Gastroesophageal sphincter (tissue), 3 donors: ENCODE measurements at regions not wholly inside any gene's neighbourhood (a gene's known extent, or its start where the extent isn't known, plus 50 kb on each side); places are given as distances from the start of the nearest gene placed in this dataset.

ENCODE experiments used
- CTCF ChIP-seq, 4 experiments: fragments of 200-600 bp in 2 of 4; fragments of 450-650 bp in 2 of 4; sonication (generic) in 1 of 4; IDR thresholded peaks; one replicate each; pipeline ENCODE4 v1.5.1; 2017 to 2019; ENCODE audit warnings: antibody characterized with exemption in 4 of 4, mild to moderate bottlenecking in 2 of 4, moderate library complexity in 2 of 4
- EP300 ChIP-seq: sonication (generic); formaldehyde crosslinking; IDR thresholded peaks from one replicate; pipeline ENCODE4 v1.6.1; 2017; ENCODE audit warnings: antibody characterized with exemption, mild to moderate bottlenecking
- POLR2A ChIP-seq, 2 donors: fragments of 450-650 bp; IDR thresholded peaks; one replicate each; pipeline ENCODE4 v1.6.1; 2017; ENCODE audit warnings: antibody characterized with exemption in 2 of 2, mild to moderate bottlenecking in 2 of 2, moderate library complexity in 1 of 2
- POLR2AphosphoS5 ChIP-seq: sonication (generic); formaldehyde crosslinking; IDR thresholded peaks from one replicate; pipeline ENCODE4 v1.6.1; 2017; ENCODE audit warnings: antibody characterized with exemption

- TF ChIP-seq CTCF (IDR thresholded peaks at IDR 0.05) (no peak), POLR2AphosphoS5 (no peak), POLR2A (IDR thresholded peaks at IDR 0.05) (no peak), EP300 (no peak)
Observed at GRCh38 chr13:56009418-56009817, 1131.3 kb upstream of the PRR20A start.
